CD4-positive, alpha-beta T cell treated with Interleukin-12 subunit alpha and Interleukin-12 subunit beta, for 1 hour (primary cell): ENCODE measurements at regions not wholly inside any gene's neighbourhood (a gene's known extent, or its start where the extent isn't known, plus 50 kb on each side); places are given as distances from the start of the nearest gene placed in this dataset.
A peak's percentile ranks its signal among the peaks of the same experiment; 100 is the strongest.
"Not testable (repeated sequence)": the region's sequence is repeated elsewhere in the genome, so short reads cannot be mapped to it uniquely, and the experiment has no call there.

Experiments
- DNase-seq: peaks from one replicate; pipeline ENCODE4 v3.0.0-alpha.2; 2020

DNA sequence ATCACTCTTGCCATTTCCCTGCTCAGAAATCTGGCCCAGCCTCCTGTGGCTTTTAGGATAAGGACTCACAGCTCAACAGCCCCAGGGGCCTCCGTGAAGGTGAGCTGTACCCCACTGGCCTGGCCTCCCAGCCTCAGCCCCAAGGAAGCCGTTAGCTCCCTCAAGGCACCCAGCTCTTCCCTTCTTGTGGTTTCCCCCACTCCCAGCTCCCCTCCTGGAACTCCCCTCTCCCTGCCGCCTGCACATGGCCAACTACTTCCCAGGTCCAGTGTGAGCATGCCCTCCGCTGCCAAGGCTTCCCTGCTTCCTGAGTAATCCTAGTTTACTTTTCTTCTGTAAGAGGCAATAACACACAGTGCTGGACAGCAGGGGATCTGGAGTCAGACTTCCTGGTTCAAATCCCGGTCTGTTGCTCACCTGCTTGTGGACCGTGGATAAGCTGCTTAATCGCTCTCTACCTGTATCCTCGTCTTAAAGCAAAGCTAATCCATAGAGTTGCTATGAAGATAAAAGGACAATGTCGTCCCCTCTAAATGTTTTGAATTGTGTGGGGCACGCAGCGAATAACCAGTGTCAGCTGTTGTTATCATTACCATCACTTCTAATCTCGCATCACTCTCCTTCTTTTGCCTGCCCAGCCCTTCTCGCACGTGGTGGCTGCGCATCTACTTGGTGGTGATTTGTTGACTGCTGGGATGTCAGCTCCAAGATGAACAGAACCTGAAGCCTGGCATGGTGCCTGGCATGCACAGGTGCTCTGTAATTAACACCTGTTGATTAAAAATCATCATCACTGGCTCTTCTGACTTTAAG is 86.6 kb downstream of the C5orf15 start:
- DNase-seq = no peak

DNA sequence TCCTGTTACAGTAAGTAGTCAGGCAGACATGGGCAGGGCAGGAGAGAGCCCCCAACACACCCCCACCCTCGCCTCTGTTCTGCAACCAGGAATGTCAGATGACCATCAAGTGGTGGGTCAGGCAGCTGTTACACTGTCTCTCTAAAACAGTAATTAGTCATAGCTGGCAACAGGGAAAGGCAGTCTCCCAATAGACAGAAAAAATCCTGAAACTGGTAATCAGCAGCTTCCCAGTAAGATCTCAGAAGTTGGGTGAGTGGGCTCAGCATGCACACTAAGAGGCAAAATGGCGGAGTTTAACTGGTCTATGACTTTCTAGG is 90.2 kb downstream of the C5orf15 start:
- no peak for DNase-seq

DNA sequence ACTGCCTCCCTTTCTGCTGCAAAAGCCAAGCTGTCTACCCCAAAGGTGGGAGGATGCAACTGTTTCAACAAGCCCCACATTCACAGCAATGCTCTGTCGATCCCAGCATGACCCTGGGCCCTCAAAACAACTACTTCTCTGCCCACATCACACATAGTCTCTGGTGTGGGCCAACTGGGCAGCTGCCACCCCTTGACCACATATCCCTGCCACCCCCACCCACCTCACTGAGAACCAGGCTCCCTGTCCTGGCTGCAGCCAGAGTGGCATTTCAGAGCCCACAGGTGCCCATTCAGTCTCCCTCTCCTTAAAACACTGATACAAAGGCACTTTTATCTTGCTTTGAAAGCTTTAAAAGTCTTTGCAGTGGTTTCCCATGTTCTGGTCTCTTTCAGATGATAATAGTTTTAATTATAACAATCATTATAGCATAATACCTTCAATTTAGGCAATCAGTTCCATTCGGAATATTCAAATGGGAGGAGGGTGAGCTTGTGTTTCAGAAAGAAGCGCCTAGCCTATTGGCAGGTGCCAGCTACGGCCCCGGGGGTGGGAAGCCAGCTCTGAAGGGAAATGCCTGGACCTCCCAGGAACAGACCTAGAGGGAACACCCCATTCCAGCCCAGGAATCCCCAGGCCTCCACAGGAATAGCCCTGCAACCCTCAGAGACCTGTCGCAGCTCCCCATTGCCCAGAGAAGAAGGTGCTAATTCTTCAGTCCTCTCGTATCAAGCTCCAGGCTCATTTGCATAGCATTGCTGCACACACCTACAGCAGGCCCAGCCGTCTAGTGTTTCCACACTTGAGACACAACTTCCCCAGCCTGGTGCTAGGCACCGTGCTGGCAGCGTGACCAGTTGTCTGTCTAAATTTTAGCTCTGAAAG is 90.8 kb downstream of the C5orf15 start:
- DNase-seq = no peak

DNA sequence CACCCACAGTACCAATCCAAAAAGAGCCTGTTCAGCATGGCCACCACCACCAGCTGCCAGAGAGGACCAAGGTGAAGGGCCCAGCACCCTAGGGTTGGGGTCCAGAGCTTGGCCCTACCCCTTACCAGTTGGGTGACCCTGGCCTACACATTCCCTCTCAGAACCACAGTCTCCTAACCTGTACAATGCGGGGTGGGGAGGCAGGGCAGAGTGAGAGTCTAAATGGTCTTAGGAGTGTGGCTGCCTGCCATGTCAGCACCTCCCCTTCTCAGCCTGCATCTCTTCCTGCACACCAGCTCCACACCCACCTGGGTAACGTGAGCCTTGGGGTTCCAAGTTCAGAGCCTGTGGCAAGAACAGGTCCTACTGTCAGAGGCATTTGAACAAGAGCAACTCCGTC is 92.2 kb downstream of the C5orf15 start:
- DNase-seq = no peak

DNA sequence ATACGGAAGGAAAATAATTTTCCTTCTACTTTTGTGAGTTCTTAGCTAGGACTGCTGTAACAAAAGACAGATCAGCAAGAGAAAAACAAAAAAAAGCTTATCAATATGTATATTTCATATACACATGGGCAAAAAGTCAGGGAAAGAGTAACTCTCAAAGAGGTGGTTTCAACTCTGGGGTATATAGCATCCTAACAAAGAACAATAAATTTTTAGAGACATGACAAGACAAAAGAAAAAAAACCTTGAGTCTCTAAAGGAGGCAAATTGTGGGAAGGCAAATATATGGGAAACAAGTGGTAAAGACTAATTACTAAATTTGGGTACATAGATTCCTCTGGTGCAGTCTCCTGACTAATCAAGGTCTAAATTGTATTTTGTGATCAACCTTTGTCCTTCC is 93.2 kb downstream of the C5orf15 start:
- DNase-seq = no peak

DNA sequence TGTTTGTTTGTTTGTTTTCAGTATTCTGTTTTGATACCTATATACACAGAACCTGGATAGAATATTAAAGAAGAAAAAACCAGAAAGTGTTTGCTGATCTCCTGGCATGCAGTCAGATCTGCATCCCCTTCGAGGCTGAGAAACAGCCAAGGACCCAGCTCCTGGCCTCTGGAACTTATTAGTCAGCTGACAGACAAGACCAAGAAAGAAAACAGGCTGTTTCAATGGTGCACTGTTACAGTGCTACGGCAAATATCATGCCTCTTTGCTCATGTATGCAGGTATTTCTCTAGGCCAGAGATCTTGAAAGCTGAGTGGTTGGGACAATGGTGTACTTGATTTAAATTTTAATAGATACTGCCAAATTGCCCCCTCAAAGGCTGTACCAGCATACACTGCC is 95.0 kb downstream of the C5orf15 start:
- DNase-seq = no peak

DNA sequence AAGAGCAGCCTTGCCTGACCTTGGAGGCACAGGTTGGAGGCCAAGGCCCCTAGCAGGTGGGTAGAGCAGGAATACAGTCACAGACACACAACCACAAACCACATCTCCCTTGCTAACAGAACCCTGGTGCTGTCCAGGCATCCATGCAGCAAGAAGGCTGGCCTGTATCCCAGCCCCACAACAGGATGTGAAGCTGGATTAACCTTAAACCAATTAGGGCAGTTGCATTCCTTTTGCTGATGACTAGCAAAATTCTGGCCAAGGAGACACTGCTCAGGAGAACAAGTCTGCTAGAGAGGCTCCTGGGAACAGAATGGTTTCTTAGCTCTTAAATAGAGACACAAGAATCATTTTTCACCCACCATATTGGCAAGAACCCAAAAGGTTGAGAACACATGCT is 97.8 kb downstream of the C5orf15 start:
- no peak for DNase-seq

DNA sequence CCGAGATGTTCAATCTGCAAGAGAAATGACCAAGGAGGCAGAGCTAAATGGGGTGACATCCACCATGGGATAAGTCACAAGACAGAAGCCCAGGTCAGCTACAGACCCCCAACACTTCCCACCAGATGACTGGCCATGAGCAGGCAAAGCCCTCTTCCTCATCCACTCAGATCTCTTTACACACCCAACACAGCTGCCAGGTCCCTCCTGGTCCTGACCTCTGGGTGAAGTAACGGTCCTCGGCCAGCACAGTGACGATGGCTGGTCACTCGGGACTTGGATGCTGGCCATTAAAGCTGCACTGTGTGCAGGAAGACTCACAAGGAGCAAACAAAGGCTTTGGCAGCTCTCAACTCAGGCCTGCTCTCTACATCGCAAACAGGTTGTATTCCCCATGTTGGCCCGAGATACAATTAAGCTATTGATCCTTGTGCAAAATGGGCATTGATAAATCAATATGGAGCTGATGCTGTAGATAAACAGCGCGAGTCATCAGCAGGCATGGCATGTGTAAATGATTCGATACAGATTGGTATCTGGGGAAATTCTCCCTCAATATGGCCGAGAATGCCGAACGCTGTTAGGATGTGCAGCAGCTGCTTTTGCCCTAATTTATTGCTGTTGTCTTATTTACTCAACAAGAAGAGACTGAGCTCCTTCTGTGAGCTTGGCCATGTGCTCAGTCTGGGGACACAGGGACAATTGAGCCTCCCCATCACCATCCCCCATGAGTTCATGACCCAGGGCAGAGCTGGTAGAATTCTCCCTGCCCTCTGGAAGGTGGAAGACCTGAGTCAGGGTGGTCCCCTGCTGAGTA is 98.7 kb downstream of the C5orf15 start:
- no peak for DNase-seq

DNA sequence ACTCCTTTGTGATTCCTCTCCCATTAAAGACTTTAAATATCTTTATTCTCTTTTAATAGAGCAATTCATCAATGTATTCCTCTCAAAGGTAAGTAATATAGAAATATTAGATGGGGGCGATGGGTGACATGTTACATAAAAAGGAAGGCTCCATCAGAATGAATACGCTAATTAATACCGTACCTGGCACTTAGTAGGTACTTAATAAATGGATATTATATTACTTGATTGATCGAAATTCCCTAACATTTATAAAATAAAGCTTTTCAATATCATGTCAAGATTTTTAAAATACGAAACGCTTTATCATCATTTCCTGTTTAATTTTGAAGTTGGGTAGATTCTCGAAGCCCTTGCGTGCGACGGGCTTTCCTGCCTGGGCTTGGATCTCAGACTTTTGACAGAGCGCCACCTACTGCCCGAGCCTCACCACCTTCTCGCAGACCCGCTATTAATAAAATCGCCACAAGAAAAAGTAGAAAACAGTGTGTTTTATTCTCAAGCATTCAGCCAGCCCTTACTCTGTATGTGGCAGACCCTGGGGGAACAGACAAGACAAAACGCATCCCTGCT is 99.4 kb downstream of the C5orf15 start:
- peak; percentile 59 for DNase-seq

DNA sequence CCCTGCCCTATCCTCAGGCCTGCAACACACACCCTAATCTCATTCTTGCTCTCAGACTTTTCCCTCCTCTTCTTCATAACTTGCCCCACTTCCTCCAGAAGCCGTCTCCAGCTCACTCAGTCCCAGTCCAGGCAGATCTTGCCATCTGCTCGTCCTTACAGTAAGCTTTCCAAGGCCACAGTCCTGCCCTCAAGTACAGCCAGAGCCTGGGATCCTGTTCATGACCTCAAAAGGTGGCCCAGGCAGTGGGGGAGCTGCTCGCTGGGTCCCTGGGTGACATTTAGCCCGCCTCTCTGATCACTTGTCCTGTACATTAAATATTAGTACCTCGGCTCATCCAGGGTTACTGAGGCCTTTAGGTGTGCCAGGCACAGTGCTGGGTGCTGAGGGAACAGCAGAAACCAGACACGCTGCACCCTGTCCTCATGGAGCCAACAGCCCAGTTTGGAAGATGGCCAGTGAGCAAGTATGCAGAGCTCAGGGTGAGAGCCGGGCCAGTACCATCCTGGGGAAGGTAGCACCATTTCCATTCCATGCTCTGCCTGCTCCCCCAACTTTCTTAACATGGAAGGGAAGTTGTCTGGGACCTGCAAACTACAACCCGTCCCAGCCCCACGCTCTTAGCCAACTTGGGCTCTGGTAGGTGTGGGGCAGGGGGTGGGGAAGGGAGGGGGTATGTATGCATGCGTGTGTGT is 100.4 kb downstream of the C5orf15 start:
- DNase-seq = no peak

DNA sequence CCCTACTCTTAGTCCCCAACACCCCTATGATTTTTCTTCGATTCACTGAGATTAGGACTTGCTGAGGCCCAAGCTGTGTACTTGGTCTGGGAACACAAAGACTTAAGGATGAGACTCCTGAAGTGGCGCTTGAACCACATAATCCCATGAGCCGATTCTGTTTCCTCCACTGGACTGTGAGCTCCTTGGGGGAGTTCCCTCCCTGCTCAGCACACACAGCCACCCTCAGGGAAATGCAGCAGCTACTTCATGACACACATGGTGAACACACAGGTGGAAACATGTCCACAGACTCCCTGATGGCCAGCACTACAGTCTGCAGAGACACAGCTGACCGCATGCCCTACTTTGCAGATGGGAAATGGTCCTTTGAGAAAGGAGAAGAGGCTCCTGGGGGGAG is 101.1 kb downstream of the C5orf15 start:
- DNase-seq = no peak

DNA sequence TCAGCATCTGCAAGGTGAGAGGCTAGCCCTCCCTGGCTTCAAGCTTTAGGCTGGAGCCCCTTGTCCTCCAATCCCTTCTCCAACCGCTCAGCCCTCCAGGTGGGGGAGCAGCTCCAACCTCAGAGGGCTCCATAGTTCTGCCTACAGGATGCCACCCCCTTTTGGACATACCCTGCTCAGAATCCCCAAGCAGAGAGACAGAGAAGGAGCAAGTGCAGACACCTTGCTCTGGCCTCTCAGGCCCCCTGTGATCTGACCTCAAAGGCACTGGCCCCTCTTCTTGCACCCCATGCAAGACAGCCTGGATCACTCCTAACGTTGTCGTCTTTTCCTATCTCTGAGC is 101.6 kb downstream of the C5orf15 start:
- no peak for DNase-seq

DNA sequence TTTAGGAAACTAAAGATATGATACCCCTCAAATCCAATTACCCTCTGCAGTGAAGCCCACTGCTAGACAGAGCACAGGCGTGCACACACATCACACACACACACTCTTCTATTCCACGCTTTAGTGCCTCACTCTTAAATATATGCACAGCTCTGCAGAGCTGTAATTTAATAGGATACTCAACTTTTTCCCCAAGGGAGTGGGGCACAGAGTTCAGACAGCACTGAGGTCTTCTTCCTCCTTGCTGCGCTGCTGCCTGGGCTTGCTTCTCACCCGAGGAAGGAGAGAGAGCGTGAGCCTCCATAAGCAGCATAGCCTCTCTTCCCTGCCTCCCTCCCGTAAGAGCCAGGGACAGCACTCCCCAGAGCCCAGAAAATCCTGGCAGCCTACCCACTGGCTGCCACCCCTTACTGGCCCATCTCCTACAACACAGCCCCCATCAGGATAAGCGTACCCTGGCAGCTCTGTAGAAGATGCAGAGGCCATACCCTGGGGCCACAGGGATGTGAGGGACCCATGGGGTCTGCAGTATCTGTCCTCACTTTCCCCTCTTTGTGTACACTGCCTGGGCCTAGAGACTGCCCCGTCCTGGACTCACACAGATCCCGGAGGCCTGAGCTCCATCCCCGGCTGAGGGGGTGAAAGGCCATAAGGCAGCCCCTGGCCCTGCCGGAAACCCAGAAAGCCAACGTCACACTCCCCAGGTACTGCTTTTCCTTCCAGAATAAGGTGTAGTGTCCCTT is 102.1 kb downstream of the C5orf15 start:
- DNase-seq = no peak

DNA sequence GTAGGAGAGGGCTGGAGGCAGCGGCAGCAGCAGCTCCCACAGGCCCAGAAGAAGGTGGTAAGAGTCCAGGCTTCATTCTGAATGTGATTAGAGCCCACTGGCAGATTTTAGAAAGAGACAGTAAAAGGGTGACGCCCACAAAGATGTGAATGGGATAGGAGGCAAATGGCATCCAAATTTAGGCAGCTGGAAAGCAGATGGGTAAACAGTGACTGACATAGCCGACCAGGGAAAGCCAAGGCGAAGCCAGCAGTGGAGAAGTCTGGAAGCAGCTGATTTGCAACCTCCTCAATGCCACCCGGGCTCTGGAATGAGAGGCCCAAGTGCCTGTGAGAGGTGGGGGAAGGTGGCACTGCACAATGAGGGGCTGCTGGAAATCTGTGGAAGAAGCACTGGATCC is 103.3 kb downstream of the C5orf15 start:
- no peak for DNase-seq

DNA sequence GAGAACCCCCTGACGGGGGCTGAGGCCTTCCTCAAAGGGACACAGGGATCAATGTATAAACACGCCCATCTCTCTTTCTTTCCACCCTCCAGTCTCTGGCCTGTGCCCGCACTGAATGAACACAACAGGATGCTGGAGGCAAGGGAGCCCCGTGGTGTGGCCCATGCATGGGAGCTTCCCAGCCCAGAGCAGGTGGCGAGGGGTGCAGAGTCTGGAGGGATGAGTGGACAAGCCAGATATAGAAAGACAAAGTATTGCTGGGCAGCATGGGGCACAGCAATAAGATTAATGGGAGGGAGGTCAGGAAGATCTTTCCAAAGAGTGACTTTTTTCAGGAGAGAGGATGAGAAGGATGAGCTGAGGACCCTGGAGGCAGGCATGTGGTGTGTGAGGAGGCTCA is 103.7 kb downstream of the C5orf15 start:
- DNase-seq = no peak

DNA sequence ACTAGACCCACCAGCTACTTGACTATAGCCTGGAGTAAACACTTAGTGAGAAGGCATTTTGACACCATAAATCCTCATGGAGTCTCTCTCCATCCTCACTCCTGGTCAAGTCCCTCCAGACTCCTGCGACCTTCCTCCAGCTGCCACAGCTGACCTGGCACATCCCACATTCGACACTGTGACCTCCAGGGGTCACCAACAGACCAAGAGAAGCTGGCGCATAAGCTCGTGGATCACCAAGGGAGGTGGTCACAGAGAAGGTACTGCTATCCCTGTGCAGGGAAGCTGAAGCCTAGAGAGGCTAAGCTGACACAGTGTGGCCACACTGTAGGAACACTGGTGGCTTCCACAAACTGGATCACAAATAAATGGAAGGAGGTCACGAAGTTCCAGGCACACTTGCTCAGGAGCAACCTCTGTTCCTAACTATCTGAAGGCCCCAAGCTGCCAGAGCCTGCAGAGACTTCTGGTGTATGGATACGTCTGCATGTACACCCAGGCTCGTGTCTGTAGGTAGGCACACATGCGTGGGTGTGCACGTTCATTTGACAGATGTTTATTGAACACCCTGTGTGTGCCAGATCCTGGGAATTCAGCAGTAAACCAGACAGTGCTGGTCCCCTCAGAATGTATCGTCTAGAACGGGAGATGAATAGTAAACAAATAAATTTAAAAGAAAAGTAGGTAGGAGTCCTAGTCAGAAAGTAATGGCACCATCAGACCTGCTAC is 104.4 kb downstream of the C5orf15 start:
- DNase-seq = no peak

DNA sequence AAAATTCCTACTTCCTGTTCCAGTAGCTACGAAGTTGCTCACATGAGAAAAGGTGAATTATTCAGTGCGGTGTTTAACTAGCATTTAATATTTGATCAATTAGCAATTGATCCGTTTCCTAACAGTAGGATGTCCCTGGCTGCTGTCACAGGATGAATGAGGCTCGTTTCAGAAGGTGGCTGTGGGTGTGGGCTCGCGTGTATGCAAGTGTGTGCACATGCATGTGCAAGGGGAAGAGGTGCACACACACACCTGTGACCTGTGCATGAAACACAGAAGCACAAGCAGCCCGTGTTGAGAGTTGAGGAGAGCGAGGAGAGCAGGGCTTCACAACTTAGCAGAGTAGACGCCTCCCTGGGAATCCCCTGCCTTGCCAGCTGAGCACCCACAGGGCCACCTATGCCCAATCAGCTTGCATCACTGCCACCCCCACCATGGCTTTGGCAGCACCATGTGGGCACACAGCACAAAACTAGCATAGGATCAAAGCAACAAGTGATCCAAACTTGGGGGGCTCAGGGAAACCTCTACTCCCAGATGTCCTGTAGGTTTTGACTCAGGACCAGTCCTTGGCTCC is 107.2 kb downstream of the C5orf15 start:
- no peak for DNase-seq

DNA sequence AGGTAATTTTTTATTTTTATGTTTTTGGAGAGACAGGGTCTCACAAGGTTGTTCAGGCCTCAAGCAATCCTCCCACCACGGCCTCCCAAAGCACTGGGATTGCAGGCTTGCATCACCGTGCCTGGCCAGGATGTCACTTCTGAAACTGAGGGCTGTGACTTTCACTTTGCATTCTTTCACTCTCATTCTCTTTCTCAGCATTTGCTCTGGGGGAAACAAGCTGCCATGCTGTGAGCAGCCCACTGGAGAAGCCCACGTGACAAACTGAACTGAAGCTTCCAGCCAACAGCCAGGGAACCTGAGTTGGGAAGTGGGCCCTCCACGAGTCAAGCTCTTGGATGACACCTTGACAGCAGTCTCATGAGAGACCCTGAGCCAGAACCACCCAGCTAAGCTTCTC is 109.4 kb downstream of the C5orf15 start:
- no peak for DNase-seq

DNA sequence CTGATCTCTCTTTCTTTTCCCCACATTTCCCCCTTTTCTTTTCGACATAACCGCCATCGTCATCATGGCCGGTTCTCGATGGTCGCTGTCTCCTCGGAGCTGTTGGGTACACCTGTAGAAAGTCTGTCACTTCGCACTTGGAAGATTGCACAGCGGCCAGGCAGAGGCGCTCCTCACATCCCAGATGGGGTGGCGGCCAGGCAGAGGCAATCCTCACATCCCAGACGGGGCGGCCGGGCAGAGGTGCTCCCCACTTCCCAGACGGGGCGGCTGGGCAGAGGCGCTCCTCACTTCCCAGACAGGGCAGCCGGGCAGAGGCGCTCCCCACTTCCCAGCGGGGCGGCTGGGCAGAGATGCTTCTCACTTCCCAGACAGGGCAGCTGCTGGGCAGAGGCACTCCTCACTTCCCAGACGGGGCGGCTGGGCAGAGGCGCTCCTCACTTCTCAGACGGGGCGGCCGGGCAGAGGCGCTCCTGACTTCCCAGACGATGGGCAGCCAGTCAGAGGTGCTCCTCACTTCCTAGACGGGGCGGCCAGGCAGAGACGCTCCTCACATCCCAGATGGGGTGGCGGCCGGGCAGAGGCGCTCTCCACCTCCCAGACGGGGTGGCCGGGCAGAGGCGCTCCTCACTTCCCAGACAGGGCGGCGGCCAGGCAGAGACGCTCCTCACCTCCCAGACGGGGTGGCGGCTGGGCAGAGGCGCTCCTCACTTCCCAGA is 110.7 kb downstream of the C5orf15 start:
- DNase-seq = not testable (repeated sequence)

DNA sequence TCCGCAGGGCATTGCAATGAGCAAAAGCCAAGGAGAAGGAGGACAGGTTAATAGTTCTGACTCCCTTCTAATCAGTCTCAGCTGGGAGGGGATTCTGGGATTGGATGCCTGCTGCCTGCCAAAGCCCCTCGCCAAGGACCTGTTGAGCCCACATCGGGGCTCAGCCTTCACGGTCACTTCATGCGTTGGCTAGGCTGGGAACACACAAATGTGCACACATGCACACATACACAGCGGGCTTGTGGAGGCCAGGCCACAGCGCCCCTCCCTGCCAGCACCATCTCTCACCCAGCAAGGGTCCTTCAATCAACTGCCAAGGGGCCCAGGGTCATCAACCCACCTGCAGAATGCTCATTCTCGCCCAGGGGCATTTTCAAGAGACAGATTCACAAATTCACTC is 113.9 kb downstream of the C5orf15 start:
- DNase-seq = no peak
